Ovary (tissue), 3 donors: ENCODE measurements at regions not wholly inside any gene's neighbourhood (a gene's known extent, or its start where the extent isn't known, plus 50 kb on each side); places are given as distances from the start of the nearest gene placed in this dataset.

Experiments used
- EP300 ChIP-seq: sonication (generic); formaldehyde crosslinking; IDR thresholded peaks from one replicate; pipeline ENCODE4 v1.6.1; 2017; ENCODE audit warnings: antibody characterized with exemption
- TF ChIP-seq, protein P1 (sequence below), 3 donors: fragments of 450-650 bp in 2 of 3; fragments of 200-600 bp in 1 of 3; IDR thresholded peaks; one replicate each; pipeline versions ENCODE4 v1.5.1 to v1.8.0; 2016 to 2022; ENCODE audit warnings: antibody characterized with exemption in 3 of 3, mild to moderate bottlenecking in 1 of 3
- donor health status: DM: no; HTN: no; CAD: no.

DNA sequence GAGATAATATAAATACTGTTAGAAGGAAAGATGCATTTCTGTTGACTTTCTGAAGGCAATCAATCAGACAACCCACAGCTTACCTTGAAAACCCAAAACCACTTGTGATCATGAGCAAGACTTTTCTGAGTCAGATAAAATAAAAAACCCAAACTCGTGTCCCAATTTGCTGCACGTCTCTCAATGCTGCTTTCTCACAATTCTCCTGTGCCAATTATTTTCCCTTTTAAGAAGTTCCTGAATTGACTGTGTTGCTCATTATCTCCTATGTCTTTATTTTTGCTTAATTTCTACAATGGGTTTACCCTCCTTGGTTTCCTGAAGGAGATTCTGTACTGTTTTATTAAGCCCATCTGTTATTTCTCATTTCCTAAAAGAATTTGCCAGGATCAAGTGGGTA lies 1891.9 kb upstream of the PCDH10 start:
- no peak for TF ChIP-seq EP300
- TF ChIP-seq, protein P1, sequence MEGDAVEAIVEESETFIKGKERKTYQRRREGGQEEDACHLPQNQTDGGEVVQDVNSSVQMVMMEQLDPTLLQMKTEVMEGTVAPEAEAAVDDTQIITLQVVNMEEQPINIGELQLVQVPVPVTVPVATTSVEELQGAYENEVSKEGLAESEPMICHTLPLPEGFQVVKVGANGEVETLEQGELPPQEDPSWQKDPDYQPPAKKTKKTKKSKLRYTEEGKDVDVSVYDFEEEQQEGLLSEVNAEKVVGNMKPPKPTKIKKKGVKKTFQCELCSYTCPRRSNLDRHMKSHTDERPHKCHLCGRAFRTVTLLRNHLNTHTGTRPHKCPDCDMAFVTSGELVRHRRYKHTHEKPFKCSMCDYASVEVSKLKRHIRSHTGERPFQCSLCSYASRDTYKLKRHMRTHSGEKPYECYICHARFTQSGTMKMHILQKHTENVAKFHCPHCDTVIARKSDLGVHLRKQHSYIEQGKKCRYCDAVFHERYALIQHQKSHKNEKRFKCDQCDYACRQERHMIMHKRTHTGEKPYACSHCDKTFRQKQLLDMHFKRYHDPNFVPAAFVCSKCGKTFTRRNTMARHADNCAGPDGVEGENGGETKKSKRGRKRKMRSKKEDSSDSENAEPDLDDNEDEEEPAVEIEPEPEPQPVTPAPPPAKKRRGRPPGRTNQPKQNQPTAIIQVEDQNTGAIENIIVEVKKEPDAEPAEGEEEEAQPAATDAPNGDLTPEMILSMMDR (IDR thresholded peaks at IDR 0.05): no peak
